Immature natural killer cell (primary cell): ENCODE measurements at regions not wholly inside any gene's neighbourhood (a gene's known extent, or its start where the extent isn't known, plus 50 kb on each side); places are given as distances from the start of the nearest gene placed in this dataset.

Experiments used
- DNase-seq, 3 donors: peaks; one replicate each; pipeline ENCODE4 v3.0.0; 2022; ENCODE audit warnings: mixed read lengths in 1 of 3
- H3K27ac Mint-ChIP-seq, 6 donors: one replicate each; pipeline ENCODE4 v1.8.0; 2020; ENCODE audit warnings: mixed read lengths in 6 of 6, mild to moderate bottlenecking in 5 of 6, inconsistent platforms in 4 of 6, moderate library complexity in 3 of 6
- H3K27me3 Mint-ChIP-seq, 3 donors: one replicate each; pipeline ENCODE4 v1.8.0; 2020 to 2021; ENCODE audit warnings: low read depth in 3 of 3, mild to moderate bottlenecking in 3 of 3, mixed read lengths in 3 of 3, moderate library complexity in 3 of 3, inconsistent platforms in 1 of 3
- H3K36me3 Mint-ChIP-seq, 3 donors: one replicate each; pipeline ENCODE4 v1.8.0; 2020; ENCODE audit warnings: mixed read lengths in 3 of 3, inconsistent platforms in 2 of 3, mild to moderate bottlenecking in 2 of 3
- H3K4me1 Mint-ChIP-seq, 2 donors: one replicate each; pipeline ENCODE4 v1.8.0; 2020; ENCODE audit warnings: inconsistent platforms in 2 of 2, mild to moderate bottlenecking in 2 of 2, mixed read lengths in 2 of 2, moderate library complexity in 1 of 2
- H3K4me3 Mint-ChIP-seq, 5 donors: one replicate each; pipeline ENCODE4 v1.8.0; 2020; ENCODE audit warnings: mild to moderate bottlenecking in 5 of 5, mixed read lengths in 5 of 5, inconsistent platforms in 3 of 5, moderate library complexity in 3 of 5
- H3K9me3 Mint-ChIP-seq, 6 donors: one replicate each; pipeline ENCODE4 v1.8.0; 2020; ENCODE audit warnings: mild to moderate bottlenecking in 6 of 6, mixed read lengths in 6 of 6, inconsistent platforms in 4 of 6, moderate library complexity in 3 of 6

DNA sequence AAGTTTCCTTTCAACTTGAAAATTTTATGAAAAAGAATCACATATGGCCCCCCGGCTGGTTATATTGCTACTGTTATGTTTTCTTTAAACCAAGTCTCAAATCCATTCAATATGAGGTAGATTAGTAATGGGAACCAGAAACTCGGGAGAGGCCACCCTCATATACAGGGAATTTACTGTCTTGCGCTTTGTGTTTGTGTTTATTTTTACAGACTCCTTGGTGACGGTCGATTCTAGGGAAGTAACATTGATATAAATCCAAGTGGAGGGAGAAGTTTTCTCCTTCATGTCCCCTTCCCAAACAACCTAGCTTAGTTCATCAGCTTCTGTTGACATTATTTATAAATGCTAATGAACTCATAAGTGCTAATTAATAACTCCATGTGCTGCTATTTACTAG lies 163.5 kb upstream of the LMO4 start:
- H3K9me3 Mint-ChIP-seq = no peaks in the 10 kb centered on the region
- DNase-seq = no peak
- H3K4me3 Mint-ChIP-seq = no peak overlapping the region
- no peaks in the 10 kb centered on the region for H3K36me3 Mint-ChIP-seq
- no peak overlapping the region for H3K27ac Mint-ChIP-seq
- H3K27me3 Mint-ChIP-seq = peaks cover 0 to 6% (median 4%) of the 10 kb centered on the region in 3 donors
- H3K4me1 Mint-ChIP-seq = no peaks in the 10 kb centered on the region

DNA sequence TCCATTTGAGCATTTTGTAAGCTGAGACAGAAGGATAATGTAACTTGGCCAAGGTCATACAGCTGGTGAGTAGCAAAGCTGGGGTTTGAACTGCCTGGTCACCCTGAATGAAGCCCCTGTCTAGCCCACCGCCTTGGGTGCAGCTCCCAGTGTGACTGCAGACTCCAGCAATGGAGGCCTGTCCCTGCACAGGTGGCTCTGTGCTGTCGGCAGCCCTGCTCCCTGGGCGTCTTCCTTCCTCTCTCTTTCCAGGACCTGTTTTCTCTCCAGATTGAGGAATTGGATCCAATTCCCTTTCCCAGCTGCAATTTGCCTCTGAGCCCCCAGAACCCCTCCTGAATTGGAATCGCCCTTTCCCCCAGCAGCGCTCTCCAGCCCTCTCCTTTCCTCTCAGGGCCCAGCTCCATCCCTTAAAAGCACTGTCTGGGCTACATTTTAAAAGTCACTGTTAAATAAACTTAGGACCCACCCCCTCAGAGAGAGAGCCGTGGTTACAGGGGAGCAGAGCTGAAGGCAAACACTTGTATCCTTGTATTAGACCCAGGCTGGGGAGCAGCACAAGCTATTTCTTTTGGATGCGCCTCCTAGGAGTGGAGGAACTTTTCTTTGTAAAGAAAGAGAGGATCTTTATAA lies 161.4 kb upstream of the LMO4 start:
- Mint-ChIP-seq H3K27ac (no peak overlapping the region), H3K36me3 (no peaks in the 10 kb centered on the region), H3K27me3 (peaks cover 2 to 6% (median 4%) of the 10 kb centered on the region in 3 donors), H3K4me1 (no peaks in the 10 kb centered on the region), H3K9me3 (no peaks in the 10 kb centered on the region), H3K4me3 (no peak overlapping the region)
- no peak for DNase-seq

DNA sequence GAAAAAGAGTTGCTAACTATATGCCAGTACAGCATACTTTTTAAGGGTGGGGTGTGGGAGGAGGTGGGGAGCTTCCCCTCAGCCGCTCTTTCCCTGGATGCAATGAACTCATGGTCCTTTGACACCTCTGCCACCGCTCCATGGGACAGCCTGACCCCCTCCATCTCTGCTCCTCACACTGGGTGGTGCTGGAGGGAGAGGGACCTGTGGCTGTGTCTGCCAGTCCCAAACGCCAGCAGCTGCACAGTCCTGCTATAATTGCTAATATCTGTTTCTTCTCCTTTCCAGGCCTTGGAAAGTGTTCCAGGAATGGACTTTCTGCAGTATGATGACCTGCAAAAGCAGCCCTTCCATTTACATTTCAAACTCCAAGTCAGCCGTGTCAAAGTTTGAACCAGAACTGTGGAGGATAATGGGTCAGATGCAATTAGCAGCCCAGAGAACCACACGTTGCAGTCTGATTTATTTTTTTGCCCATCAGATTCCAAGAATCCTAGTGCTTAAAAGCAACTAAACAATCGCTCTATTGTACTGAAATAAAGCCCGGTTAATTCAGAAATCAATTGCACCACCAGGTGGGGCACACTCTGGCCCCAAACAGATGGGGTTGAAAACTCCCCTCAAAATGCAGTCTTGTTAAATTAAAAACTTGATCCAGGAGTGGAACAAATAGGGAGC lies 160.7 kb upstream of the LMO4 start:
- no peaks in the 10 kb centered on the region for H3K9me3 Mint-ChIP-seq
- no peak overlapping the region for H3K4me3 Mint-ChIP-seq
- peaks cover 2 to 9% (median 2%) of the 10 kb centered on the region in 3 donors for H3K27me3 Mint-ChIP-seq
- H3K4me1 Mint-ChIP-seq = no peaks in the 10 kb centered on the region
- H3K36me3 Mint-ChIP-seq = no peaks in the 10 kb centered on the region
- no peak for DNase-seq
- no peak overlapping the region for H3K27ac Mint-ChIP-seq

DNA sequence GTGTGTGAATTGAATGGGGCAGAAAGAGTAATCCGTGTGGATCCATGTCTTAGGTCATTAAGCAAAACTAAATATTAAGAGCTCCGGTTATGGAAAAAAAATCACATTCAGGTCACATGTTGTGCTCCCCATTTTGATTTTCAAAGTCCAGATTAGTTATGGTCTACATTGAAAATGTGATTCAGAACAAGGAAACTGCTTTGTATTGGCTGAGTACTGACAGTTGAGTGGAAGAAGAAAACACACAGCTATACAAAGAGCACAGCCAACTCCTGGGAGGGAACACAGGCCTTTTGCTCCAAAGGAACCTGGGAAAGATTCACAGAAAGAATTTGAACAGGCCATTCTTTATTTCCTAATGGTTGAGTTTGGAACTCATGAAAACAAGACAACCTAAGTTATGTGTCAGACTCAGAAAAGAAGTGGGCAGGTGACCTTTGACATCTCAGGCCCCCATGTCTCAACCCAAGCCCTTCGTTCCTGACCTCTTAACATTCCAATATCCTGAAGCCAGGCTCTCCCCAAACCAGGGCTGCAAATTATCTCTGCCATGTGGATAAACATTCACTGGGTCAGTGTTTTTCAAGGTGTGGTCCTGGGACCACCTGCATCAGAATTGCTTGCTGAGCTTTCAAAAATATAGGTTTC lies 159.3 kb upstream of the LMO4 start:
- Mint-ChIP-seq H3K4me1 (no peaks in the 10 kb centered on the region), H3K27me3 (peaks cover 2 to 9% (median 3%) of the 10 kb centered on the region in 3 donors), H3K36me3 (no peaks in the 10 kb centered on the region), H3K4me3 (no peak overlapping the region), H3K27ac (no peak overlapping the region), H3K9me3 (no peaks in the 10 kb centered on the region)
- DNase-seq = no peak

DNA sequence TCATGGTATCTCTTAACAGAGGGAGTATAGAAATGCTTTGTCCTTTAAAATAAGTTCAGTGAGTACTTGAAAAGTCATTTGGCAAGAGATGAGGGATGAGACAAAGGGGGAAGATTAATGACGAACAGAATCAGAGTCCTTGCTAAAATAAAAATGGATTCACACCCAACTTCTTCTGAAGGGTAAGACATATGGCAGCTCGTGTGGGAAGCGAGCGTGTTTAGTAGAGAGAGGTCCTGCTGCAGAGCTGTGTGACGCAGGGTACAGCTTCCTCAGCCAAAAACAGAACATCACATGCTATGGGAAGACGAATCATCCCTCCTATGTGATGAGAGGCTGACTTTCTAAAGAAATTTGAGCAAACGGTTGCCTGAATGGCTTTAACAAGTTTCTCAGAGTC lies 158.5 kb upstream of the LMO4 start:
- DNase-seq = no peak
- H3K36me3 Mint-ChIP-seq = no peaks in the 10 kb centered on the region
- H3K4me3 Mint-ChIP-seq = no peak overlapping the region
- no peaks in the 10 kb centered on the region for H3K9me3 Mint-ChIP-seq
- H3K4me1 Mint-ChIP-seq = no peaks in the 10 kb centered on the region
- no peak overlapping the region for H3K27ac Mint-ChIP-seq
- H3K27me3 Mint-ChIP-seq = peaks cover 2 to 9% (median 3%) of the 10 kb centered on the region in 3 donors

DNA sequence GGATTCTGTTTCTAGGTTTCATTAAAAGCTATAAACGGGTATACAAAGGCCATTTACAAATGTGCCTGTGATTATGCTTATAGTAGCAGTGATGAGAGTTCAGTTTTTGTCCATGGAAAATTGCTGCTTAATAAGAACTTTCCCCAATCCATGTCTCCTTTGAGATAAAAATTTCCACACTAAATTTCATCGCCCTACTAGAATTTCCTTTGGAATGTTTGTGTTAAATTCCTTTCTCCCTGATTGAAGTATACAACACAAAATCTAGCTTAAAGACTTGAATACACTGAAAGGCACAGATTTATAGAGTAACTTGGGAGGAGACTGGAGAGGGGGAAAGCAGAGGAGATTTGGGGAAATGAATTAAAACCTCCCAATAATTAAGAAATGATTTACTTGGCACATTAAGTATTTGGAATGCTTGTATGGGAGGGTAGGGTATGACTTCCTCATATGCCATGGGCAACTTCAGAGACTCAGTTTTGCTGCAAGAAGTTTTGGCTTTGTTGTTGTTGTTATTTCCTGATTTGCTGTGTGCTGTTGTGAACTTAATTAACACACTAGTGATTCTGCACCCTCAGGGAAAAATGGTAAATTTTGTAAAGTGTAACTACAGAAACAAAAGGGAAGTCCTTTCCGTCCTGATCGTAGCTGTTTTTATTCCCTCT lies 157.6 kb upstream of the LMO4 start:
- Mint-ChIP-seq H3K27ac (no peak overlapping the region), H3K36me3 (no peaks in the 10 kb centered on the region), H3K9me3 (no peaks in the 10 kb centered on the region), H3K4me3 (no peak overlapping the region), H3K4me1 (no peaks in the 10 kb centered on the region), H3K27me3 (peaks cover 3 to 7% (median 3%) of the 10 kb centered on the region in 3 donors)
- DNase-seq = no peak

DNA sequence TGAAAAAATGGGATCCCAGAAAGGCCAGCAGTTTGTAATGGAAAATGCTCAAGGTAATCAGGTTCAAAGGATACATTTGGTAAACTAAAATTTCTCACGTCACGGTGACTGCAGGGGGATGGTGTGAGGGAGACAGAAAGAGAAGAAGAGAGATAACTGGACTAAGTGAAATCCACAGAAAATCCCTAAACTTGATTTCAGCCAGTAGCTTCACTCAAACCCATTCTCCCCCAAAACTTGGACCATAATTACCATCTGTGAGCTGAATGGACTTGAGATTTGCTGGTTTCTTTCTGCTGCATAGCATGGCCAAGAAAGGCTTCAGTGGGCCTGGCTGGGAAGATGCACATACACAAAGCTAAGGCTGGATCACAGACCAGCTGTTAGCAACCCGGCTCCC lies 155.4 kb upstream of the LMO4 start:
- Mint-ChIP-seq H3K27me3 (peaks cover 2 to 5% (median 3%) of the 10 kb centered on the region in 3 donors), H3K4me3 (no peak overlapping the region), H3K36me3 (no peaks in the 10 kb centered on the region), H3K27ac (no peak overlapping the region), H3K9me3 (no peaks in the 10 kb centered on the region), H3K4me1 (no peaks in the 10 kb centered on the region)
- DNase-seq = no peak

DNA sequence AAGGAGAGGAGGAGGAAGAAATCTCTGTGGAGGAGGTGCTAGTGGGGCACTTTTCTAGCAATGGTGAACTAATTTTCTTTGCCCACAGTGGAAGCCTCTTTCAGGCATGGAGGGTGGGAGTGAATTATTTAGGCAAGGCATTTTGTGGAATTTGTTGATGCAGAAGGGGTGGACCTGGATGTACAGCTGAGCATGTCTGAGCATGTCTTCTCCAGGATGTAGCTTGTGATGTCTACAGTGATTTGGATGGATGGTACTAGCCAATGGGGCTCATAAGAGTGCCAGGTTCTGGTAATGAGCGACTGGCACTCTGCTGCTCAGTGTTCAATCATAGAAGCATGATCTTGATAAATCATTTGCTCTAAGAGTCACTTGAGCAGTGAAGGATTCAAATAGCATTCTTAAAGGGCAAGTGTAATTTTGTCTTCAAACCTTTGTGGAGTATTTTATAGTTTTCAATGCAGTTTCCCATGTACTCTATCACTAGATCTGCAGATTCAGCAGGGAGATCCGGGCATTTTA lies 153.9 kb upstream of the LMO4 start:
- Mint-ChIP-seq H3K27me3 (peaks cover 2 to 5% (median 3%) of the 10 kb centered on the region in 3 donors), H3K4me1 (no peaks in the 10 kb centered on the region)

GRCh38 chr1:87176087-87176486 lies 152.6 kb upstream of the LMO4 start:
- Mint-ChIP-seq H3K27ac (no peak overlapping the region), H3K9me3 (no peaks in the 10 kb centered on the region), H3K27me3 (peaks cover 2 to 7% (median 3%) of the 10 kb centered on the region in 3 donors), H3K4me3 (no peak overlapping the region), H3K36me3 (no peaks in the 10 kb centered on the region), H3K4me1 (no peaks in the 10 kb centered on the region)
- no peak for DNase-seq

More for the DNA sequence above, 153.9 kb upstream of the LMO4 start:
- Mint-ChIP-seq H3K9me3 (no peaks in the 10 kb centered on the region), H3K36me3 (no peaks in the 10 kb centered on the region), H3K4me3 (no peak overlapping the region), H3K27ac (no peak overlapping the region)
- DNase-seq = no peak

- peaks cover 0 to 2% (median 0%) of the 10 kb centered on the region in 6 donors for H3K9me3 Mint-ChIP-seq
- peaks cover 2 to 6% (median 5%) of the 10 kb centered on the region in 3 donors for H3K27me3 Mint-ChIP-seq
- no peak for DNase-seq
- no peaks in the 10 kb centered on the region for H3K36me3 Mint-ChIP-seq
- H3K27ac Mint-ChIP-seq = no peak overlapping the region
- no peak overlapping the region for H3K4me3 Mint-ChIP-seq
- H3K4me1 Mint-ChIP-seq = no peaks in the 10 kb centered on the region
These were observed 152.2 kb upstream of the LMO4 start for GRCh38 chr1:87176514-87176913.

DNA sequence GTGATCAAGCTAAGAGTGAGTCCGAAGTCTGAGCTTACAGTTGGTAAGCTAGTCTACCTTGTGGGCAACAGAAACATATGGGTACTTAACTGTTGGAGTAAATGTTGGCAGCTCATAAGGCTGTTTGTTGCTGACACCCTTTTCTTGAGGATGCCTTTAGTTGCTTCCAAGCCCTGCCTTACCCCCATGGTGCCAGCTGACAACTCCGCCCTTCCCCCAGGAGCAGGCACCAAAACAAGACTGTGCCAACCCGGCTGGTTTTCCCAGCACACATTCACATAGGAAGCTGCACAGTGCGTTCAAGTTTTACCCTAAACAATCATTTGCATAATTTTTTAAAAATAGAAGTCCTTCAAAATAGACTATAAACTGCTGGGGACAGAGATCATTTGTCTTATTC lies 150.2 kb upstream of the LMO4 start:
- Mint-ChIP-seq H3K27me3 (peaks cover 2 to 6% (median 3%) of the 10 kb centered on the region in 3 donors), H3K4me3 (no peak overlapping the region)
- no peak for DNase-seq

DNA sequence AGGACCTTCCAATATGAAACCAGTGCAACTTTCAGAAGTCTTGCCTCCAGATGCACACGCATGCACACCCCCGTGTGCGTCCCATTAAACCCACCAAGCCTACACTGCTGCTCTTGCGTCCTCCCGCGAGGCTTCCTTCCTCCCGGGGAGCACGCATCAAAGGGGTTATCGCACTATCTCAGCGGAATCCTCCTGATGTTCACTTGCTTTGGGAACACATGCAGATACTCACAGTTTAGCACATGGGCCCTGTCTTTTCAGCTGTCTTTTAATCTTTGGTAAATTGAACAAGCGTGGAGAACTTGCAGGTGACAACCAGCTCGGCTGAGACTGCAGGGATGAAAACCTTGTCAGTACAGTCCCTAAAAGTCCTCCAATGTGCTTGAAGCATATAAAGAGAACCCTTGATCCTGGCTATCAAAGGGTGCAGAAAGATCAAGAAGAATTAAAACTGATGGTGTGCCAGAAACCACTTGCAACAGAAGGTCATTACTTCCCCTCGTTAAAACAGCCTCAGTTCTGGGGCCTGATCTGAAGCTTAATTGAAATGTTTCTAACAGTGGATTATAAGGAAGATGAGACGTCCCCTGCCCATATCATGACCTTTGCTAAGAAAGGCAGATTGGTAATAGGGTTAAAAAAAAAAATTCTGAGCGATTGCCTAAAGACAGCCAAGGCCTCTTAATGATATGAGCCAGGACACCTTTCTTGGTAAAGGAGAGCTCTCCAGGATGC lies 149.4 kb upstream of the LMO4 start:
- DNase-seq = no peak
- H3K27ac Mint-ChIP-seq = no peak overlapping the region
- H3K27me3 Mint-ChIP-seq = peaks cover 2 to 6% (median 3%) of the 10 kb centered on the region in 3 donors
- H3K9me3 Mint-ChIP-seq = peaks cover 0 to 2% (median 0%) of the 10 kb centered on the region in 6 donors
- H3K4me3 Mint-ChIP-seq = no peak overlapping the region
- H3K4me1 Mint-ChIP-seq = no peaks in the 10 kb centered on the region
- no peaks in the 10 kb centered on the region for H3K36me3 Mint-ChIP-seq

More for the DNA sequence above, 150.2 kb upstream of the LMO4 start:
- H3K9me3 Mint-ChIP-seq = peaks cover 0 to 2% (median 0%) of the 10 kb centered on the region in 6 donors
- no peaks in the 10 kb centered on the region for H3K4me1 Mint-ChIP-seq
- H3K27ac Mint-ChIP-seq = no peak overlapping the region
- no peaks in the 10 kb centered on the region for H3K36me3 Mint-ChIP-seq

DNA sequence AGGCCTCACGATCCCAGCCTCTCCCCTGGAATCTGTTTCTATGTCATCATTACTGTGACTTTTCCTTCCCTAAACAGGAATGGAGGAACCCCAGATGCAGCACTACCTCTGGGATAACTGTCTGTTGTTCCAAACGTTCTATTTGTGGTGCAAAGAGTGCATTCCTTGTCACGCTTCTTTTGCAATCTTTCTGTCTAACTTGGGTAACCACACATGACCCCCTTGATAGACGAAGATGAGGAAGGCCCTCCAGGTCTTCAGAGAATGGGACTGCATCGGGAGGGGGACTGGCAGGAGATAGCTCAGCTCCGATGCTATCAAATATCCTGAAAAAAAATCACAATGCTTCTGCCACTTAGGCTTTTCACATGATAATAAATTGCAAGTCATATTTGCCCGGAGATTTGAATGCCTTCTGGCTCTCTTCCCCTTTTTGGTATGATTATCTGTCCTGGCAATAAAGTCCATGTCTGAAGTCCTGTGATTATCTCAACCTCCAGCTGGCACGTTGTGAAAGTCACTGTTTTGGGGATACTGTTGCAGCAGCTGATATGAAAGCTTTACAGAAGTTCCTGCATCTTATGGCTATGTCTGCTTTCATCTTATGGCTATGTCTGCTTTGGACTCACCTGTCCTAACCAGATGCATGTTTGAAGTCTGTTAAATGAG lies 148.7 kb upstream of the LMO4 start:
- Mint-ChIP-seq H3K9me3 (peaks cover 0 to 2% (median 0%) of the 10 kb centered on the region in 6 donors), H3K4me3 (no peak overlapping the region), H3K4me1 (no peaks in the 10 kb centered on the region), H3K27me3 (peaks cover 3 to 6% (median 6%) of the 10 kb centered on the region in 3 donors), H3K27ac (no peak overlapping the region), H3K36me3 (no peaks in the 10 kb centered on the region)
- no peak for DNase-seq
